Skin epidermis (tissue), 12 donors: ENCODE measurements at regions not wholly inside any gene's neighbourhood (a gene's known extent, or its start where the extent isn't known, plus 50 kb on each side); places are given as distances from the start of the nearest gene placed in this dataset.

Experiments
- H3K27ac ChIP-seq, 21 experiments: fragments of 200-600 bp; sonication (generic) in 11 of 21; one replicate each; pipeline ENCODE4 v1.5.0; 2020; ENCODE audit warnings: mild to moderate bottlenecking in 3 of 21, inconsistent platforms in 2 of 21, moderate library complexity in 2 of 21
- H3K4me3 ChIP-seq, 7 experiments: fragments of 200-600 bp; sonication (generic) in 2 of 7; one replicate each; pipeline ENCODE4 v1.5.0; 2020; ENCODE audit warnings: inconsistent platforms in 2 of 7, mild to moderate bottlenecking in 2 of 7, moderate library complexity in 1 of 7

DNA sequence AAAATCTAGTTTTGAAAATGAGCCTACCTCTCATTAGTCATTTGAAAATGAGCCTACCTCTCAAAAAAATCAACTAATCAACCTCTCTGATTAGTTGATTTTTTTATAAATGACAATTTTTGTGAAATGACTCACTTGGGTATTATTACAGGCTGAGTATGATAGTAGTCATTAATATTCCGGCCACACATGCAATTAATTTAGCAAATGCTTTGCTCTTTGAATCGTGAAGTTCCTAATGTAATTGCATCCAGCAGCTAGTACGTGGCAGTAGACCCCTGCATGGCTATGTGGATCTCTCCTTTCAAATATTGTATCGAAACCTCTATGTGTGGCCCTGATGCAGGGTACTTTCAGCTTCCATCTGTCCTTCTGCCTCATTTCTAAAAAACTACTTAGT is 245.9 kb upstream of the PHYHIPL start:
- no peak overlapping the region for H3K4me3 ChIP-seq
- H3K27ac ChIP-seq: peak overlapping the region in 3 of 21 experiments; percentile 10 to 65 (median 55)

DNA sequence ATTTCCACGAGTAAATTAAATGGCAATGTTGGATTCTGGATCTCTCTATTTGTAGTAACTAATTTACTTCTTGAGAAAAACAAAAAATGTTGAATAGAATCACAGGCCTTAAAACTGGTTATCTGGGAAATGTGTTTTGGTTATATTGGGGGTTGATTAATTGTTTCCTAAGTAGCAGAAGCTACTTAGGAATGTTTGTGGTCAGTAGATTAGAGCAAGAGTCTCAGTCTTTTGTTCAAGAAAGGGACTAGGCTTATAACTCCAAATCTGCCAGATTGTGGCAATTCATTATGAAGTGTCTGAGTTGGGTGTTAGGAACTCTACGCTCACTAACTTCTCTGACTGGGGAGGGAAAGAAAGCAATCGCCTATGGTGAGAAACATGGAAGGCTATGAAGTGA is 244.3 kb upstream of the PHYHIPL start:
- peak overlapping the region in 2 of 21 experiments; percentile 10 to 52 for H3K27ac ChIP-seq

DNA sequence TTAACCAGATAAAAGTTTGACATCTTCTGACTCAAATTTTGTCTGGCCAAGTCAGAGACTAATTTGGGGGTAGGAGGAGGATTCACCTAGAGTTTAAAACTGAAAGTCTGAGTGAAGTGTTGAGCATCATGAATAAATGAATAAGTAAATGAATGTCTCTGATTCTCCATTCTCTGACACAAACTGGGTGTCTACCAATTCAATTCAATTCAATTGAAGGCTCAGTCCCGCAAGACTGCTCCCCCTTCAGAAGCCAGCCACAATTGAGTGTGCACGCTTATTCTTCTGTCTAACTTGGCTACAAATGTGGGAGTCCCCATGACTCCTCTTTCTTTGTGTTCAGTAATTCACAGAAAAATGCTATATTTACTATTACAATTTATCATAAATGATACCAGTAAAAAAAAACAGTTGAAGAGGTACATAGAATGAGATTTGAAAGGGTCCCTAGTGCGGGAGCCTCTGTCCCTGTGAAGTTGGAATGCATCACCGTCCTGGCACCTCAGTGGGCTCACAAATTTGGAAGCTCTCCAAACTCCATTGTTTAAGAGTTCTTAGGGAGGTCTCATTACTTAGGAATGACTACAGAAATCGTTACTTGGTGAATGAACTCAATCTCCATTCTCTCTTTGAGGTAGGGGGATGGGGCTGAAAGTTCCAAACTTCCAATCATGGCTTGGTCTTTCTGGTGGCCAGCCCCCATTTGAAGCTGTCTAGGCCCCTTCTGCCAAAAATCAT is 243.7 kb upstream of the PHYHIPL start:
- H3K27ac ChIP-seq: peak overlapping the region in 1 of 21 experiments; percentile 10

More for the DNA sequence above, 244.3 kb upstream of the PHYHIPL start:
- H3K4me3 ChIP-seq: no peak overlapping the region

DNA sequence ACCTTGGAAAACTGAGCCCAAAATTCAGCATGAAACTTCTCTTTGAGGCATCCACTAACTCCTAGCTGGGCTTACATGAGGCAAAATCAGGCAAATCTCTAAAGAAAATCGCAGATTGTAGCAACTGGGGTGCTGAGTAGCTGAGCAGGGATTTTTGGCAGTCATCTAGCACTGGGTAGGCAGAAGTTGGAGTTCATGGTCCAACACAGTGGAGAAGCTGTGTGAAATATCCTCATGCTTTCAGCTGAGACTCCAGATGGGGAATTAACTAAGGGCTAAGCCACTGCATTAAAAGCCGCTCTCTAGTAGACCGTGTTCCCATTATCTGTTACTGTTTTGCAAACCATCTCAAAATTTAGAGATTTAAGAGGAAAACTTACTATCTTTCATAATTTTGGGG is 240.1 kb upstream of the PHYHIPL start:
- no peak overlapping the region for H3K27ac ChIP-seq
- H3K4me3 ChIP-seq: no peak overlapping the region

More for the DNA sequence above, 243.7 kb upstream of the PHYHIPL start:
- H3K4me3 ChIP-seq: no peak overlapping the region

DNA sequence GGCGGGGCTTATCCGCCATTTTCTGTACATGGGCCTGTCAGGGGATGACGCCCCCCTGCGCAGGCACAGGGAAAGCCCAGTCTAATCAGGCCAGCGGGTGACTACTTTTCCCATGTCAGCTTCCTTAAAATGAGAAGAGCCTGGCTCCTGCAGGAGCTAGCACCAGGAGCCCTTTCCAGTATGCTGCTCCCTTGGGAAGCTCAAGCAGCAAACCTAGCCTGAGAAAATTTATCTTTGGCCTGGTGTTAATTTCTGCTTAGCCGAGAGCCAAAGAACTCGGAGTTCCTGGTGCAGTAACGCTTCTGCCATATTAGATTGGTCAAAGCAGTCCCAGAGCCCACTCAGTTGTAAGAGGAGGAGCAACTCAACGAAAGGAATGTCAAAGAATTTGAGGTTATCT is 239.0 kb upstream of the PHYHIPL start:
- Histone ChIP-seq H3K27ac (no peak overlapping the region), H3K4me3 (no peak overlapping the region)

DNA sequence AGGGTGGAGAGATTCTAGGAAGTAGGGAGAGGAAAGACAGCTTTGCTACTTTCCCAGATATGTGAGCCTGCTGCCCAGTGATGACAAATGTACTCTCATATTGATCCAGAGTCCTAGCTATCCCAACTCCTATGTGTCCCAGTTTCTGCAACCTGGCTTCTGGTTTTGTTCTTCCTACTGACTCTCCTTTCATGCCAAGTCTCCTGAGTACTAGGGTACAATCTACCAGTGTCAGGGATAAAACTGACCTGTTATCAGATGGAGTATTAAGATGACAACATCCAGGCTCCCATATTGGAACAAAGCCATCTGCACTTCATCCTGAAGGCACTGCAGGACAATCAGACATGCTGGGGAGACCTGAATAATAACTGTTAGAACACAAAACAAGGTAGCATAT is 233.7 kb upstream of the PHYHIPL start:
- no peak overlapping the region for H3K4me3 ChIP-seq
- H3K27ac ChIP-seq: peak overlapping the region in 4 of 21 experiments; percentile 3 to 44 (median 25)

DNA sequence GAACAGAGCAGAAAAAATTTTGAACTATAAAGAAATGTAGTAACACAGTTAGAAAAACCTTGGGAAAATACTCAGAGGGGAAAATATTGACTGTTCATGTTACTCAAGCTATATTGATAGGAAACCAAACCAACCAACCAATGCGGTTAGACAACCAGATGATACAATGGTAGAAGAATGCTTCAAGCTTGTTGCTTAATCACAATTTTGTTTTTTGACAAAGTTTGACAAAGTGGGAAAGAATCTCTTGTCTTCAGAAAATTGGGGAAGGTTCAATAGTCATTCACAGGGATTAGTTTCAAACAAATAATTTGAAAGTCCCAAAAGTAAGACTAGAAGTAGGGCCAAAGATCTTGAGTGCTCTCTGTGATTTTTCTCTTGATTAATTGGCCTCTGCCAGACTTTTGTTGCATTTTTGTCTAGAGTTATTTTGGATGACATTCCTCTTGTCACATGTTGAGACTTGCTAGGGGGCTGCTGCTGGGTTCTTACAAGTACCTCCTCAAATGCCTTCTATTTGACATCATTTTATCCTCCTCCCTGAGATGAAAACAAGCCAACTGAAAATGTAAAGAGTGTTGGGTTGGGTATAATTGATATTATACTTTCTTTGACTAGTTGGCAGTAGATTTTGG is 233.1 kb upstream of the PHYHIPL start:
- peak overlapping the region in 6 of 21 experiments; percentile 4 to 43 (median 16) for H3K27ac ChIP-seq
- no peak overlapping the region for H3K4me3 ChIP-seq

DNA sequence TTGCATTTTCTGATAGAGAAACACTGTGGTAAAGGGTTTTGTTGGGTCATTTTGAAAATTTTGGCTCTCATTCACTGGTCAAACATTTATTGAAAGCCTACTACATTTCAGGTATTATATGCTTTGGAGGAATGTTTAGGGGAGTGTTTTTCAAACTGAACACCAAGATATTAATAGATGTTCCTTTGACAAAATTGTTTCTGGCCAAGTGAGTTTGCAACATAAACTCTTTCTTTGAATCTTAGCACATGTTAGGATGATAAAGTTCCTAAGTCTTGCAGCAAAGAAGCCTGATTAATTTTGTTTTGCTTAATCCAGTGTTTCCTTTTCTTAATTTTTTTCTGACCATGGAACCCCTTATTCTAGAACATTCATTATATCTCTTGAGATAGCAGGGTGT is 232.5 kb upstream of the PHYHIPL start:
- Histone ChIP-seq H3K27ac (peak overlapping the region in 7 of 21 experiments; percentile 4 to 43 (median 15)), H3K4me3 (no peak overlapping the region)

DNA sequence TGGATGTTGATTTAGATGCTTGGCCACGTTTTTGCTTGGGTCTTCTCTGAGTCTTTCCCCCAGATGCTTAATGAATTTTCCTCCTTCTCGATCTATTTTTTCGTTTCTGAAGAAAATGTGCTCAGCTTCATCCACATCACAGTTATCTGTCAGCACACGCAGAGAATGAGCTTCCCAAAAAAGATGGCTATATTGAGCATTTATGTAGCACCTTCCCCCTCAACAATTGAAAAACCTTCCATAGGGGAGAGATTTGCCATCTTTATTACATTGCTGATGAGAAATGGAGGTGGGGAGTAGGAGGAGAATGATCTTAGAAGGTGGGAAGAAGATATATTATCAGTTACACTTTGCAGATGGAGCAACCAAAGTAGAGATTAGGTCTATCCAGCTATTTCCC is 228.1 kb upstream of the PHYHIPL start:
- Histone ChIP-seq H3K4me3 (no peak overlapping the region), H3K27ac (no peak overlapping the region)

DNA sequence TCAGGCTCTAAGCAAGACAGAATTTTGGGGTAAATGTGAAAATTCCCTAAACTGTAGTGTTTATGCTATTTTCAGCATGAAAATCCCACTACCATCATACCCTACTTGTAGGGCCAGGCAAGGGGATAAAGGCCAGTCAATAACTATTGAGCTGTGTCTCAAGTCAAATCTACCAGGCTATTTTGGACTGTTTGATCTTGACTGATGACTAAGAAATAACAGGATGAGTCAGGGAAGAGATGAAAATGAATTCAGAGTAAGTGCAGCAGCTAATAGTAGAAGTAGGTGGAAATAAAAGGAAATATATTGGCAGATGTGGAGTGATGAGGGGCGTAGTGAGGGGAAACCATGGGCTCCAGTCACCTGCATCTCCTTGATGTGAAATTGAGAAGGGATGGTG is 225.8 kb upstream of the PHYHIPL start:
- Histone ChIP-seq H3K27ac (peak overlapping the region in 10 of 21 experiments; percentile 2 to 81 (median 62)), H3K4me3 (no peak overlapping the region)

DNA sequence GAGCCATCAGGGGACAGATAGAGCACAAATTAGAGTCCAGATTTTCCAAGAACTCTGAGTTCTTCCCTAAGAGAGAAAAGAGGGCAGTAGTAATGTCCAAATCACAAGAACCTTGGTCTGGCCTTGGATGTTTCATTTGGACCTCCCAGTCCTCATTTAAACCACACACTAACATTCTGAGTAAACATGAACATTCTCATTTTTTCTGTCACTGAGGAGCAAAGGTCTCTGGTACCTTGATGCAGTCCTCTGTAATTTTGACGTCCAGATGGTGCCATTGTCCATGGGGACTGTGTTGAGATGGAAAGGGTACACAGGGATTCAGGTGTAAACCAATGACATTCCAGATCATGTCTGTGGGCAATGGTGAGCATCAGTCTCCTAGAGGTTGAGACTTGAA is 225.4 kb upstream of the PHYHIPL start:
- Histone ChIP-seq H3K27ac (peak overlapping the region in 15 of 21 experiments; percentile 2 to 81 (median 55)), H3K4me3 (no peak overlapping the region)

DNA sequence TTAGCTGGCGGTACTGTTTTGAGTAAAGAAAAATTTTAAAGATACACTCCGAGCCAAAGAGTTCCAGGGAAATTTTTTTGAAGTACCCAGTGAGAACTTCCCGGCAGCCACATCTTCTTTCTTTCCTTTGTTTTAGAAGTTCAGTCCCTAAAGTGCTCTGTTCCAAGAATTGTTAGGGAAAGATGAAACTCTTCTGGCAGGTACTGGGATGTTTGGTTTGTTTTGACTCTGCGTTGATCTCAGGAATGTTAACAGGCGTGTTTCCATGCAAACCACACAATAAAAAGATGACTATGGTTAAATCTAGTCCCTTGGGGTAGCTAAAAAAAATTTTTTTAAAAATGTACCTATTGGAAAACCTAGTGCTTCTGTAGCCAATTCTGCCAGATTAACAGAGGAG is 224.7 kb upstream of the PHYHIPL start:
- H3K4me3 ChIP-seq: peak overlapping the region in 1 of 7 experiments; percentile 1
- H3K27ac ChIP-seq: peak overlapping the region in 14 of 21 experiments; percentile 4 to 81 (median 56)

DNA sequence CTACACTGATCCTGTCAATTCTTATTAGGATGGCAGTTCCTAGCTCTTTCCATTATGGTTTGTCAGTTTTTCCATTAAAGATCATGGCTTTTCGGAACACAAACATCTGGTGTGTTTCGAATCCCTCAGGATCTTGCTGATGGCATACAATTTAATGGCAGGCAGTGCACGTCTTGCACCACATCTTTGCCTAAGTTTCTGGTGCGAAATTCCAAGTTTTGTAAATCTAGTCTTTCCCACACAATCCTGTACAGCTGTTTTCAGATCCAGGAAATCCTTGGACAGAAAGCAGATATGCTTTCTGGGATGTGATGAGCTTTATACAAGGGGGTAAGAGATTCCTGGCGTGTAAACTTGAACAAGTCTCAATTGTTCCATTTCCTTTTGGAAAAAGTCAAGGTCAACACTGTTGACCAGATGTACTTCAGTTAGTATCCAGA is 224.3 kb upstream of the PHYHIPL start:
- H3K27ac ChIP-seq: peak overlapping the region in 17 of 21 experiments; percentile 4 to 81 (median 50)
- peak overlapping the region in 1 of 7 experiments; percentile 1 for H3K4me3 ChIP-seq

DNA sequence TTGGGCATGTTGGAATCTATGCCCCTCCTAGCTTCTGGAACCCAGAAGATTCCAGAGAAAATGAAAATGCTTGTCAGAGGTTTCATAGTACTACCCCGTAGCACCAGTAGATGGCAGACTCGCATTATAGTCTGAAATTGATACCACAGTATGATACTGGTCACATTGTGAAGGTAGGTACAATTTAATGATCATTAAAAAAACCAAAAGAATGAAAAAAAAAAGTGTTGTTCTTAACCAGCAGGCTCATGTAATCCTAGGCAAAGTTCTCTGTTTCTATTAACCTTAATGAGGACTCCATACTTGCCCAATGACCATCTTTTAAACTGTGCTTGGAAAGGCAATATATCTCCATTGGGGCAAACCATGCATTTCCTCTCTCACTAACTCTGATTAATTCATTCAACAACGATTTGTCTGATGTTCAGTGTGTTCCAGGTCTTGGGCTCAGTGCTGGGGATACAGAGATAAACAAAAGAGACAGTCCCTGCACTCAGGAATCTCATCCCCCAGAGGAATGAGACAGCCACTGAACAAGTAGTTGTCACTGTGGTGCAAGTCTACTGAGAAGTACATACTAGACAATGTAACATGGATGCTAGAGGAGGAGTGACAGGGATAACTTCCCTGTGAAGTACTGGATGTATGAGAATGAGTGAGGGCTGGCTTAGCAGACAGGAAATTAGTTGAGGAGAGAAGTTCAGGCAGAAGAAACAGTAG is 223.5 kb upstream of the PHYHIPL start:
- H3K4me3 ChIP-seq: no peak overlapping the region
- H3K27ac ChIP-seq: peak overlapping the region in 17 of 21 experiments; percentile 6 to 81 (median 44)

DNA sequence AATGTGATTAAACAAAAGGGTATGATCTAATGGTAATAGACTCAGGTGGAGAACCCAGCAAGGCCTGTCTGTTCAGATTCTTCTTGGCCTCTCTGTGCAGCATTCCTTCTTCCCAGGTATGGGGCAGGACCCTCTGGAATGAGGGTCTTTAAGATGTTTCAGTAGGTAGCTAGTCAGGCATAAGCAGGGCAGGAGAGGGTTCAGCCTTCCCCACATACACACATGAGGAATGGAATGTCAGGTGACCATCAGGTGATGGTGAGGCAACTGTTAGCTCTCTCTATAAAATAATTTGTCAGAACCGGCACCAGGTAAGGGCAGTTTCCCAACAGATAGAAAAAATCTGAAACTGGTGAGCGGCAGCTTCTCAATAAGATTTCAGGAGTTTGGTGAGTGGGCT is 222.3 kb upstream of the PHYHIPL start:
- H3K27ac ChIP-seq: no peak overlapping the region
- H3K4me3 ChIP-seq: no peak overlapping the region

DNA sequence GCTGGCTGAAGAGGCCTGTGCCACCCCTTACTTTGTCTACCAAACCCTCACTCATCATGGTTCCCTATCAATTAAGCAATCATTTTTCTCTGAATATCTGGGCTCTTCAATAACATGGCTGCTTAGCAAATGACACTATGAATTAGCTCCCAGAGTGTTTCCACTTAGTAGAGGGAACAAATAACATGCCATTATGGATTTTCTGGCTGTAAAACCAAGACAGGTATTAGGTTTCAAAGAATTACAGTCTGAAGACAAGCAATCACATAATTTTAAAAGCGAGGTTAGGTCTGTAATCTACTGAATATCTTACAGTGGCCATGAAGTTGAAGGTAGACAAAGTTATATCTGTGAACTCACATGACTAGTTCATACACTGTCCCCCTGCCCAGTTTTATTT is 220.8 kb upstream of the PHYHIPL start:
- no peak overlapping the region for H3K27ac ChIP-seq

DNA sequence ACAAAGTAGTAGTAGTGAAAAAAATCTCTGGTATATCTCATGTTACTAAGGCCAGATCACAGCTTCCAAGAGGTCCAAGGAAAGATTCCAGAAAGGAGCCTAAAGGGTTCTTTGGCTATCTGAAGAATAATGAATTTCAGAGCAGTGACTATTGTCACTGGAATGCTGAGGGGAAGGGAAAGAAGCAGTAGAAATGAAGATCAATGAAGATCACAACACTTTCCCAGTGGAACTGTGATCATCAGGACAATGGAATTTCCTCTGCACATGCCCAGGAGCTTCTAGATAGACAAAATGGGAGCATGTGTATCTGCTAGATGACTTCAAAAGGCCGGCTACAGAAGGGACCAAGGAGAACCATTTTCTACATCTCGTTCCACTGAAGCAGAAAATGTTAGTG is 219.5 kb upstream of the PHYHIPL start:
- no peak overlapping the region for H3K27ac ChIP-seq
- H3K4me3 ChIP-seq: no peak overlapping the region

More for the DNA sequence above, 220.8 kb upstream of the PHYHIPL start:
- H3K4me3 ChIP-seq: no peak overlapping the region

DNA sequence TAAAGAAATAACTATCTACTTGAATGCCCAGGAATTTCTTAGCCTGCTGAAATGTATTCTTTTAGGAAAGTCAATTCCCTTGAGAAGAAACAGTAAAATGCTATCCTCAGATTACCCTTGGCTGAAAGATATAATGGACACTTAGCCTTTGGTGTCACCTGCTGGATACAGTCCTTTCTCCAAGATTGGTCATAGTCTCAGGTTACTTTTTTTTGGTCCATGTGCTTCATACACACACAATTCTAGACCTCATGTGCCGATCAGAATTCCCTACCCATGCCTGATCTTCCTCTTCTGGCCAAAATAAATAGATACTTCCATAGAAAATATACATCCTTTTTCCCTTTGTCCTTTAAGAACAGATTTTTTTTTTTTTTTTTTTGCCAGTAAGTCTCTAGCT is 218.9 kb upstream of the PHYHIPL start:
- Histone ChIP-seq H3K27ac (no peak overlapping the region), H3K4me3 (no peak overlapping the region)

DNA sequence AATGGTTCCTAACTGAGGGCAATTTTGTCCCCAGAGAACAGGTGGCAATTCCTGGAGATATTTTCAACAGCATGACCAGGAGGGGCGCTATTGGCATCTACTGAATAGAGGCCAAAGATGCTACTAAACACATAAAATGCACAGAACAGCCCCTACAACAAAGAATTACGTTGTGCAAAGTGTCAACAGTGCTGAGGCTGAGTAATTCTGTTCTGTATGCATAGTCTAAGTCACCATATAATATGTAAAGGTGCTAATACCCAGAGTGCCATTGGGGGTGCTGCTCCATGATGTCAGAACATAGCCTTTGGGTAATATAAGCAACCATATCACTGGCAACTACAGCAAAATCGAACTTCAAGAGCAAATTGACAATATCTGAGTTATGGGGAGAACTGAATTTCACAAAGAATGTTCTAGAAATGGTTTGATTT is 213.3 kb upstream of the PHYHIPL start:
- Histone ChIP-seq H3K4me3 (no peak overlapping the region), H3K27ac (no peak overlapping the region)

DNA sequence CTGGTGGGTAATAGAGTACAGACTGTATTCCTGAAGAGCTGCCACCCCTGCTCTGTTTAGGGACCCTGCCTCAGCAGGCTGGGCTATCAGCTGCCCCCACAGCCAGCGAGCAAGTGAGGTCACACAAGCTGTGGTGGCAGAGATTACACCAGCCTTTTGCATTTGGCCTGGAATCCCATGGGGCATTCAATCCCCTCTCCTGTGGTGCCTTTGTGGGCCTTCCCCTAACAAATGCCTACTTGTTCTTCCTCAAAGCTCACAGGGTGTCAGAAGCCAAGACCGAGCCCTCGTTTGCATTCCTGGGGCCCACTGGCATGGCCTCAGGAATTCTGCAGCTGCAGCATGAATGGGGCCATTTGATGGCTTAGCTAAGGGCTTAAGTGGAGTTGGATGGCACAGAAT is 212.7 kb upstream of the PHYHIPL start:
- Histone ChIP-seq H3K4me3 (no peak overlapping the region), H3K27ac (no peak overlapping the region)
